ENCODE measurements at regions not wholly inside any gene's neighbourhood (a gene's known extent, or its start where the extent isn't known, plus 50 kb on each side); places are given as distances from the start of the nearest gene placed in this dataset.

DNA sequence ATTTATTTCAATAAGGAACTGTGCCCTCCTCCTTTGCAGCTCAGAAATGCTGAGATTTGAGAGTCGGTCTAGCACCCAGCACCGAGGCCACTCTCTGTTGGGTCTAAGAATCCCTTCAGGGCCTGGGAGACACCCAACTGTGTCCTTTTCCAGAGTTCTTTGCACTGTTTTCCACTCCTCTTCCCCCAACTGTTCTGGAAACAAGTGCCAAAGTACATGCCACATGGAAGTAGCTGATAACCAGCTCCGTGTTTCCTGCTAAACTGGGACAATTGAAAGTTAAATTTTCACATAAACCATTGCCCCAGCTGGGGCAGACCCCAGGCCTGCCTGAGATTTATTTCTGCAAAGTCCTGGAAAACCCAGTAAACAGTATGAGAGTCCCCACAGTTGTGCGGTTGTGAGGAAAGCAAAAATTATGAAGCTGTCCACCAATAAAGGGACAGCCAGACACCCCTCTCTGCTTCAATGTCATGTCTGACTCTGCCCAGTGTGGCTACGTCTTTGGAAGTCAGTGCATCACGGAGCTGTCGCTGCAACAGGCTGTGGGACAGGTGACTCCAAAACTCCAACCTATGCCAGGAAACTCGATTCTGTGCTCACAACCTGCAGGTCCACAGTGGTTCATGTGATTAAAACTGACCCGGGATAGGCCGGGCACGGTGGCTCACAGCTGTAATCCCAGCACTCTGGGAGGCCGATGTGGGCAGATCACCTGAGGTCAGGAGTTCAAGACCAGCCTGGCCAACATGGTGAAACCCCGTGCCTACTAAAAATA, 178.0 kb upstream of the AFDN start:
- TF ChIP-seq, protein P1, sequence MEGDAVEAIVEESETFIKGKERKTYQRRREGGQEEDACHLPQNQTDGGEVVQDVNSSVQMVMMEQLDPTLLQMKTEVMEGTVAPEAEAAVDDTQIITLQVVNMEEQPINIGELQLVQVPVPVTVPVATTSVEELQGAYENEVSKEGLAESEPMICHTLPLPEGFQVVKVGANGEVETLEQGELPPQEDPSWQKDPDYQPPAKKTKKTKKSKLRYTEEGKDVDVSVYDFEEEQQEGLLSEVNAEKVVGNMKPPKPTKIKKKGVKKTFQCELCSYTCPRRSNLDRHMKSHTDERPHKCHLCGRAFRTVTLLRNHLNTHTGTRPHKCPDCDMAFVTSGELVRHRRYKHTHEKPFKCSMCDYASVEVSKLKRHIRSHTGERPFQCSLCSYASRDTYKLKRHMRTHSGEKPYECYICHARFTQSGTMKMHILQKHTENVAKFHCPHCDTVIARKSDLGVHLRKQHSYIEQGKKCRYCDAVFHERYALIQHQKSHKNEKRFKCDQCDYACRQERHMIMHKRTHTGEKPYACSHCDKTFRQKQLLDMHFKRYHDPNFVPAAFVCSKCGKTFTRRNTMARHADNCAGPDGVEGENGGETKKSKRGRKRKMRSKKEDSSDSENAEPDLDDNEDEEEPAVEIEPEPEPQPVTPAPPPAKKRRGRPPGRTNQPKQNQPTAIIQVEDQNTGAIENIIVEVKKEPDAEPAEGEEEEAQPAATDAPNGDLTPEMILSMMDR (IDR thresholded peaks at IDR 0.05; ENCODE audit: low read depth, low read length): no peak
- TF ChIP-seq MYC (IDR thresholded peaks at IDR 0.05; ENCODE audit: low read depth, low read length): no peak
- TF ChIP-seq POLR2A (IDR thresholded peaks at IDR 0.05; ENCODE audit: extremely low read depth, insufficient read length): no peak
